DMS53 (cell line): ENCODE measurements at regions not wholly inside any gene's neighbourhood (a gene's known extent, or its start where the extent isn't known, plus 50 kb on each side); places are given as distances from the start of the nearest gene placed in this dataset.
"Not testable (repeated sequence)": the region's sequence is repeated elsewhere in the genome, so short reads cannot be mapped to it uniquely, and the experiment has no call there.

Experiments
- DNase-seq: peaks from one replicate; lab custom pipeline; 2025; lab: John Stamatoyannopoulos, UW

- no peak for DNase-seq
Observed at GRCh38 chr7:155396661-155397060, 61.3 kb upstream of the EN2 start.

GRCh38 chr7:155397758-155398714, 59.9 kb upstream of the EN2 start:
- DNase-seq = not testable (repeated sequence)

- no peak for DNase-seq
Observed at GRCh38 chr7:155398944-155399343, 59.0 kb upstream of the EN2 start.

GRCh38 chr7:155399577-155399976, 58.4 kb upstream of the EN2 start:
- no peak for DNase-seq

GRCh38 chr7:155401231-155401630, 56.7 kb upstream of the EN2 start:
- no peak for DNase-seq

- DNase-seq = no peak
Observed at GRCh38 chr7:155401884-155402283, 56.0 kb upstream of the EN2 start.

GRCh38 chr7:155402941-155403340, 55.0 kb upstream of the EN2 start:
- no peak for DNase-seq

- DNase-seq = no peak
Observed at GRCh38 chr7:155404976-155405375, 53.0 kb upstream of the EN2 start.

- DNase-seq = peak; percentile 30
Observed at GRCh38 chr7:155405399-155406318, 52.3 kb upstream of the EN2 start.

GRCh38 chr7:155407799-155408198, 50.1 kb upstream of the EN2 start:
- DNase-seq = no peak
